ENCODE measurements at regions not wholly inside any gene's neighbourhood (a gene's known extent, or its start where the extent isn't known, plus 50 kb on each side); places are given as distances from the start of the nearest gene placed in this dataset.

GRCh38 chr4:127052742-127053141 is 580.0 kb upstream of the INTU start:
- DNase-seq (ENCODE audit: low read depth), result no peak
- TF ChIP-seq CTCF (conservative IDR thresholded peaks at IDR 0.05; ENCODE audit: low read length), result no peak

GRCh38 chr4:127055357-127055756 is 577.4 kb upstream of the INTU start:
- DNase-seq (ENCODE audit: low read depth), result peak; percentile 30
- no peak overlapping the region for H3K4me3 ChIP-seq (ENCODE audit: low read length)
- no peak for TF ChIP-seq CTCF (conservative IDR thresholded peaks at IDR 0.05; ENCODE audit: low read length)

More at GRCh38 chr4:127052742-127053141, 580.0 kb upstream of the INTU start:
- no peak overlapping the region for H3K4me3 ChIP-seq (ENCODE audit: low read length)

- TF ChIP-seq CTCF (conservative IDR thresholded peaks at IDR 0.05; ENCODE audit: low read length), result no peak
- DNase-seq (ENCODE audit: low read depth), result peak; percentile 11
- no peak overlapping the region for H3K4me3 ChIP-seq (ENCODE audit: low read length)
Measured at GRCh38 chr4:127069675-127070074, 563.1 kb upstream of the INTU start.

- DNase-seq (ENCODE audit: low read depth), result no peak
- no peak overlapping the region for H3K4me3 ChIP-seq (ENCODE audit: low read length)
- no peak for TF ChIP-seq CTCF (conservative IDR thresholded peaks at IDR 0.05; ENCODE audit: low read length)
Measured at GRCh38 chr4:127071443-127071842, 561.3 kb upstream of the INTU start.

GRCh38 chr4:127080141-127080540 is 552.6 kb upstream of the INTU start:
- TF ChIP-seq CTCF (conservative IDR thresholded peaks at IDR 0.05; ENCODE audit: low read length), result no peak
- no peak overlapping the region for H3K4me3 ChIP-seq (ENCODE audit: low read length)
- DNase-seq (ENCODE audit: low read depth), result no peak

- H3K4me3 ChIP-seq (ENCODE audit: low read length), result no peak overlapping the region
- no peak for DNase-seq (ENCODE audit: low read depth)
- no peak for TF ChIP-seq CTCF (conservative IDR thresholded peaks at IDR 0.05; ENCODE audit: low read length)
Measured at GRCh38 chr4:127081041-127081440, 551.7 kb upstream of the INTU start.

- no peak for DNase-seq (ENCODE audit: low read depth)
- H3K4me3 ChIP-seq (ENCODE audit: low read length), result no peak overlapping the region
- no peak for TF ChIP-seq CTCF (conservative IDR thresholded peaks at IDR 0.05; ENCODE audit: low read length)
Measured at GRCh38 chr4:127082986-127083385, 549.8 kb upstream of the INTU start.
